NCI-H2227 (cell line): ENCODE measurements at regions not wholly inside any gene's neighbourhood (a gene's known extent, or its start where the extent isn't known, plus 50 kb on each side); places are given as distances from the start of the nearest gene placed in this dataset.

Experiments
- DNase-seq: peaks from one replicate; lab custom pipeline; 2025; ENCODE audit not compliant: unreplicated experiment; lab: John Stamatoyannopoulos, UW

GRCh38 chr5:54746777-54747398 lies 229.3 kb downstream of the SNX18 start:
- DNase-seq: no peak

GRCh38 chr5:54746346-54746745 lies 228.8 kb downstream of the SNX18 start:
- DNase-seq: no peak

- no peak for DNase-seq
Observed at GRCh38 chr5:54745599-54745998, 228.0 kb downstream of the SNX18 start.

- DNase-seq: no peak
Observed at GRCh38 chr5:54743997-54744788, 226.6 kb downstream of the SNX18 start.

GRCh38 chr5:54743581-54743980 lies 226.0 kb downstream of the SNX18 start:
- DNase-seq: no peak

- DNase-seq: no peak
Observed at GRCh38 chr5:54742417-54742891, 224.9 kb downstream of the SNX18 start.

- no peak for DNase-seq
Observed at GRCh38 chr5:54741711-54742110, 224.2 kb downstream of the SNX18 start.

GRCh38 chr5:54740141-54740540 lies 222.6 kb downstream of the SNX18 start:
- DNase-seq: no peak

GRCh38 chr5:54739371-54739770 lies 221.8 kb downstream of the SNX18 start:
- no peak for DNase-seq

GRCh38 chr5:54738973-54739367 lies 221.4 kb downstream of the SNX18 start:
- no peak for DNase-seq

- DNase-seq: no peak
Observed at GRCh38 chr5:54738118-54738972, 220.8 kb downstream of the SNX18 start.

- DNase-seq: no peak
Observed at GRCh38 chr5:54736003-54736797, 218.6 kb downstream of the SNX18 start.

GRCh38 chr5:54733101-54733500 lies 215.5 kb downstream of the SNX18 start:
- no peak for DNase-seq

GRCh38 chr5:54732108-54732507 lies 214.5 kb downstream of the SNX18 start:
- DNase-seq: no peak

GRCh38 chr5:54728588-54728915 lies 211.0 kb downstream of the SNX18 start:
- DNase-seq: no peak

- DNase-seq: no peak
Observed at GRCh38 chr5:54727874-54728587, 210.5 kb downstream of the SNX18 start.

GRCh38 chr5:54725391-54726280 lies 208.1 kb downstream of the SNX18 start:
- no peak for DNase-seq

- DNase-seq: no peak
Observed at GRCh38 chr5:54722846-54723433, 205.4 kb downstream of the SNX18 start.
